Endothelial cell of umbilical vein (primary cell): ENCODE measurements at regions not wholly inside any gene's neighbourhood (a gene's known extent, or its start where the extent isn't known, plus 50 kb on each side); places are given as distances from the start of the nearest gene placed in this dataset.

Experiments
- BruUV-seq: library from RNA; stranded (reverse); fragments of 400-500 nt; replicated peaks from 2 replicates; lab custom pipeline; 2021; lab: Mats Ljungman, UMichigan
- CTCF ChIA-PET: fragments of 300-600, 350-600 bp; sonication (Branson Sonifier 250); formaldehyde crosslinking; loops from one replicate; lab custom pipeline; 2021; ENCODE audit warnings: antibody characterized with exemption, inconsistent platforms; lab: Charles Lee
- POLR2A ChIA-PET: fragments of 300-600, 350-600 bp; sonication (Branson Sonifier 250); formaldehyde crosslinking; loops from one replicate; lab custom pipeline; 2021; ENCODE audit warnings: antibody characterized with exemption, inconsistent platforms; lab: Charles Lee
- DNase-seq: peaks from one replicate; pipeline ENCODE4 v3.0.0-alpha.2; 2011; ENCODE audit warnings: low read depth, low spot score
- FAIRE-seq: peaks from 2 replicates; lab custom pipeline; 2011; peaks lifted over from hg19 to GRCh38; lab: Jason Lieb, UNC
- H2AFZ ChIP-seq: 2 replicates; pipeline ENCODE4 v1.6.0; 2012; ENCODE audit warnings: low read depth, low read length, control low read depth, inconsistent platforms
- H3K27ac ChIP-seq: 2 replicates; pipeline ENCODE4 v1.5.1; 2011; ENCODE audit warnings: low read depth, mild to moderate bottlenecking, control low read depth, low read length, moderate library complexity; ENCODE audit not compliant: insufficient read depth
- H3K27me3 ChIP-seq, 2 experiments: 2 replicates each; pipeline versions ENCODE4 v1.6.0 to v1.6.1; 2011; ENCODE audit warnings: low read length in 2 of 2, mixed read lengths in 1 of 2; ENCODE audit not compliant: control insufficient read depth in 2 of 2, insufficient read depth in 2 of 2
- H3K36me3 ChIP-seq, 2 experiments: 2 replicates in 1 of 2; 3 replicates in 1 of 2; pipeline ENCODE4 v1.5.1; 2011; ENCODE audit warnings: low read length in 2 of 2, mild to moderate bottlenecking in 1 of 2, moderate library complexity in 1 of 2; ENCODE audit not compliant: control insufficient read depth in 2 of 2, insufficient read depth in 2 of 2; ENCODE audit errors: extremely low read depth in 1 of 2
- H3K4me1 ChIP-seq: 3 replicates; pipeline ENCODE4 v1.5.1; 2011; ENCODE audit warnings: mild to moderate bottlenecking, low read length; ENCODE audit not compliant: control insufficient read depth, insufficient read depth; ENCODE audit errors: extremely low read depth
- H3K4me2 ChIP-seq: 2 replicates; pipeline ENCODE4 v1.6.1; 2011; ENCODE audit warnings: low read length, control low read depth, mixed read lengths; ENCODE audit not compliant: insufficient read depth
- H3K4me3 ChIP-seq, 3 experiments: fragments of 200-600 bp in 1 of 3; sonication (generic), shearing (Covaris generic) in 1 of 3; replicated peaks in 1 of 3; 2 replicates each; pipeline ENCODE4 v1.5.1; 2011 to 2016; ENCODE audit warnings: control low read depth in 3 of 3, low read length in 3 of 3, mild to moderate bottlenecking in 2 of 3, inconsistent platforms in 1 of 3, low read depth in 1 of 3, moderate library complexity in 1 of 3; ENCODE audit not compliant: insufficient read depth in 1 of 3
- H3K79me2 ChIP-seq: 2 replicates; pipeline ENCODE4 v1.6.0; 2012; ENCODE audit warnings: low read length, inconsistent platforms; ENCODE audit not compliant: control insufficient read depth, insufficient read depth
- H3K9ac ChIP-seq: replicated peaks from 2 replicates; pipeline ENCODE3; 2011; ENCODE audit warnings: low read length, control low read depth; ENCODE audit not compliant: insufficient read depth; ENCODE audit errors: extremely low read depth
- H3K9me1 ChIP-seq: replicated peaks from 3 replicates; pipeline ENCODE4 v1.6.0; 2011; ENCODE audit warnings: mild to moderate bottlenecking, low read length; ENCODE audit not compliant: control insufficient read depth, insufficient read depth; ENCODE audit errors: extremely low read depth
- H3K9me3 ChIP-seq: replicated peaks from 2 replicates; pipeline ENCODE4 v1.5.1; 2012; ENCODE audit warnings: low read length, inconsistent platforms; ENCODE audit not compliant: control insufficient read depth, insufficient read depth
- H4K20me1 ChIP-seq: replicated peaks from 2 replicates; pipeline ENCODE3; 2011; ENCODE audit warnings: mild to moderate bottlenecking, low read length; ENCODE audit not compliant: control insufficient read depth, insufficient read depth; ENCODE audit errors: extremely low read depth
- CTCF ChIP-seq, 2 donors: IDR thresholded peaks; 1 replicate in 1 of 2; 2 replicates in 1 of 2; pipeline ENCODE4 v1.5.1; 2011; ENCODE audit warnings: low read length in 2 of 2, mild to moderate bottlenecking in 2 of 2, moderate library complexity in 2 of 2, control low read depth in 1 of 2, inconsistent platforms in 1 of 2, low read depth in 1 of 2; ENCODE audit not compliant: insufficient read depth in 1 of 2; ENCODE audit errors: extremely low read depth in 1 of 2
- EZH2 ChIP-seq: IDR thresholded peaks from 2 replicates; pipeline ENCODE4 v1.6.1; 2012; ENCODE audit warnings: borderline replicate concordance, low read depth, mild to moderate bottlenecking, moderate library complexity, low read length, inconsistent platforms; ENCODE audit not compliant: severe bottlenecking
- FOS ChIP-seq: IDR thresholded peaks from 2 replicates; pipeline ENCODE4 v1.6.1; 2011; ENCODE audit warnings: mild to moderate bottlenecking, low read length, moderate library complexity, borderline replicate concordance; ENCODE audit not compliant: insufficient read depth
- GATA2 ChIP-seq: IDR thresholded peaks from 2 replicates; pipeline ENCODE4 v1.7.0; 2011; ENCODE audit warnings: low read depth, mild to moderate bottlenecking, moderate library complexity, mixed read lengths, low read length; ENCODE audit not compliant: insufficient read length, insufficient read depth
- JUN ChIP-seq: IDR thresholded peaks from 2 replicates; pipeline ENCODE4 v1.6.1; 2011; ENCODE audit warnings: borderline replicate concordance, low read depth; ENCODE audit not compliant: insufficient read length, insufficient read depth
- MAX ChIP-seq: IDR thresholded peaks from 2 replicates; pipeline ENCODE4 v1.6.1; 2011; ENCODE audit not compliant: insufficient read depth, insufficient read length
- MYC ChIP-seq: IDR thresholded peaks from one replicate; pipeline ENCODE4 v1.6.1; 2011; ENCODE audit warnings: mild to moderate bottlenecking, low read depth, low read length
- POLR2A ChIP-seq: IDR thresholded peaks from 2 replicates; pipeline ENCODE4 v1.6.1; 2012; ENCODE audit warnings: low read depth, mild to moderate bottlenecking, control low read depth, low read length
- POLR2AphosphoS5 ChIP-seq: IDR thresholded peaks from 2 replicates; pipeline ENCODE4 v1.6.1; 2012; ENCODE audit warnings: low read depth, mild to moderate bottlenecking, control low read depth, low read length, moderate library complexity; ENCODE audit not compliant: insufficient read depth
- dilution Hi-C: fragments of 300-500 bp; cut with MboI; formaldehyde crosslinking; loops from one replicate; pipeline ENCODE4 v1.15.0; 2019; ENCODE audit warnings: low sequenced_read_pairs; ENCODE audit not compliant: extremely low pct_ligation_motif_present
- intact Hi-C: fragments of 100-400 bp; cut with micrococcal nuclease; formaldehyde crosslinking; loops from one replicate; pipeline ENCODE4 v1.10.0; 2022

GRCh38 chr15:35748105-35748504 lies 202.1 kb upstream of the DPH6 start:
- H3K9me1 ChIP-seq, result no peaks in the 10 kb centered on the region
- no TSS peak for BruUV-seq
- H3K36me3 ChIP-seq, result no peaks in the 10 kb centered on the region
- ChIA-PET CTCF (no interaction called here), POLR2A (no interaction called here)
- intact Hi-C loops, result no loop called here
- FAIRE-seq (no peak), DNase-seq (no peak)
- no peaks in the 10 kb centered on the region for H3K79me2 ChIP-seq
- no peaks in the 10 kb centered on the region for H3K9me3 ChIP-seq
- no peak overlapping the region for H3K27ac ChIP-seq
- H3K9ac ChIP-seq, result no peak overlapping the region
- no peak overlapping the region for H3K4me3 ChIP-seq
- no peaks in the 10 kb centered on the region for H3K27me3 ChIP-seq
- H3K4me2 ChIP-seq, result no peak overlapping the region
- no peak for TF ChIP-seq JUN
- no peak for TF ChIP-seq MAX
- no peak for TF ChIP-seq FOS
- TF ChIP-seq GATA2, result no peak
- TF ChIP-seq POLR2AphosphoS5, result no peak
- TF ChIP-seq MYC, result no peak
- no peak for TF ChIP-seq CTCF (IDR thresholded peaks at IDR 0.05; ENCODE audit: extremely low read depth in 1 of 2, insufficient read depth in 1 of 2, low read depth in 1 of 2, low read length in 2 of 2)
- TF ChIP-seq EZH2, result no peak
- no peak for TF ChIP-seq POLR2A
- H4K20me1 ChIP-seq, result no peaks in the 10 kb centered on the region
- no peak overlapping the region for H2AFZ ChIP-seq
- peaks cover 3% of the 10 kb centered on the region for H3K4me1 ChIP-seq
- dilution Hi-C loops, result no loop called here
